A673 (cell line): ENCODE measurements at regions not wholly inside any gene's neighbourhood (a gene's known extent, or its start where the extent isn't known, plus 50 kb on each side); places are given as distances from the start of the nearest gene placed in this dataset.

Source experiments
- CTCF ChIP-seq: fragments of 300-800, 200-600 bp; sonication (generic); conservative IDR thresholded peaks from 2 replicates; pipeline ENCODE4 v1.5.1; 2017; ENCODE audit warnings: low read depth, mild to moderate bottlenecking, antibody characterized with exemption, low read length, moderate library complexity, mixed read lengths
- EZH2 ChIP-seq: fragments of 200-600 bp; sonication (generic); IDR thresholded peaks from 2 replicates; pipeline ENCODE4 v1.6.1; 2017; ENCODE audit warnings: borderline replicate concordance, low read depth, mild to moderate bottlenecking, mixed read lengths, antibody characterized with exemption, low read length; ENCODE audit not compliant: poor library complexity, severe bottlenecking

DNA sequence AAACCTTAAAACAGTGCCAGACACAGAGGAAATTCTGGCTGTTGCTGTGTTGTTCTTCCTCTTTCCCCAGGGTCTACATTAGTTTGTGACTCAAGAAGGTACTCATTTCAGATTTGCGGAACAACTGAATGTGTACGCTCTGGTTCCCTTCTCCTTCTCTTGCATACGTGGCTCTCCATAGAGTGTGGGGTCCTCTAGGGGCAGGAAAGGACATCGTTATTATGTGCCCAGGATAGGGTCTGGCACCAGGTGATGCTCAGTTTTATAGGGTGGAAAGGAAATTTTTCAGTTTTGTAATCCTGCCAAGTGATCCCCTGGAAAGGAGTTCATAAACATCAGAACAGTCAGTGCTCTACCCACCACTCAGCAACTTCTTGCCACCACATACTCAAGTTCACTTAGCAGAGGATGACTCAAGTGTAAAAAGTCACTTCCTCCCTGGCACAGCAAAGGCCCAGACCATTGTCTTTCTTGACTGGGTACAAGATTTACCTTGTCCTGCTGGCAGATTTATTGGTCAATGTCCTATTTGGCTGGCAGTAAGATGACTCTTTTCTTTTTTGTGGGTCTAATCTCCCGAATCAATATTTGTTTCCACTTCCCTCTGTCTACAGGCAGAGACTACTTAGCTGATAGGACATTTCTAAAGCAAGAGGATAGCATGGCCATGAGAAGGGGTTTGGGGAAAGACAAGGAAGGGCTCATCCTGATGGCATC lies 246.0 kb upstream of the TENM4 start:
- no peak for TF ChIP-seq CTCF
- no peak for TF ChIP-seq EZH2
